ENCODE measurements at regions not wholly inside any gene's neighbourhood (a gene's known extent, or its start where the extent isn't known, plus 50 kb on each side); places are given as distances from the start of the nearest gene placed in this dataset.
A peak's percentile ranks its signal among the peaks of the same experiment; 100 is the strongest.

GRCh38 chr3:66138336-66139313 is 82.2 kb upstream of the SLC25A26 start:
- TF ChIP-seq CTCF (optimal IDR thresholded peaks at IDR 0.05 in 1 of 3, IDR thresholded peaks at IDR 0.05 in 1 of 3, conservative IDR thresholded peaks at IDR 0.05 in 1 of 3; ENCODE audit: extremely low read depth in 1 of 3, insufficient read depth in 2 of 3, low read length in 3 of 3): peak; percentile 80 to 88 (median 87)
- TF ChIP-seq EZH2 (IDR thresholded peaks at IDR 0.05; ENCODE audit: low read length): no peak
- Histone ChIP-seq H3K4me1 (ENCODE audit: control insufficient read depth, extremely low read depth, insufficient read depth, low read length) (peaks cover under 1% of the 10 kb centered on the region), H3K9me1 (ENCODE audit: control insufficient read depth, extremely low read depth, insufficient read depth, low read length) (no peaks in the 10 kb centered on the region), H3K79me2 (ENCODE audit: control insufficient read depth, insufficient read depth, low read length) (no peaks in the 10 kb centered on the region), H3K27me3 (ENCODE audit: control insufficient read depth, extremely low read depth, insufficient read depth, low read length) (no peaks in the 10 kb centered on the region), H3K4me3 (ENCODE audit: control insufficient read depth in 2 of 3, extremely low read depth in 1 of 3, insufficient read depth in 2 of 3, low read depth in 1 of 3, low read length in 3 of 3) (no peak overlapping the region), H4K20me1 (ENCODE audit: control insufficient read depth, extremely low read depth, insufficient read depth, low read length) (no peaks in the 10 kb centered on the region), H3K36me3 (ENCODE audit: control insufficient read depth in 2 of 2, extremely low read depth in 1 of 2, insufficient read depth in 2 of 2, low read length in 2 of 2) (no peaks in the 10 kb centered on the region), H3K9ac (ENCODE audit: control insufficient read depth, extremely low read depth, insufficient read depth, low read length) (no peak overlapping the region), H2AFZ (ENCODE audit: control insufficient read depth, low read length) (no peak overlapping the region), H3K27ac (ENCODE audit: control insufficient read depth, insufficient read depth, low read length) (no peak overlapping the region), H3K4me2 (ENCODE audit: control insufficient read depth, extremely low read depth, insufficient read depth, low read depth, low read length) (no peak overlapping the region), H3K9me3 (ENCODE audit: control insufficient read depth, low read depth, low read length) (no peaks in the 10 kb centered on the region)
- no peak for DNase-seq (ENCODE audit: low read depth, low spot score)
- dilution Hi-C loops (cut with MboI; ENCODE audit: extremely low pct_ligation_motif_present, low sequenced_read_pairs): no loop called here
- FAIRE-seq: peak; percentile 94

GRCh38 chr3:66136597-66136996 is 84.2 kb upstream of the SLC25A26 start:
- Histone ChIP-seq H3K79me2 (ENCODE audit: control insufficient read depth, insufficient read depth, low read length) (no peaks in the 10 kb centered on the region), H3K4me3 (ENCODE audit: control insufficient read depth in 2 of 3, extremely low read depth in 1 of 3, insufficient read depth in 2 of 3, low read depth in 1 of 3, low read length in 3 of 3) (no peak overlapping the region), H3K9me3 (ENCODE audit: control insufficient read depth, low read depth, low read length) (no peaks in the 10 kb centered on the region), H3K27me3 (ENCODE audit: control insufficient read depth, extremely low read depth, insufficient read depth, low read length) (no peaks in the 10 kb centered on the region), H3K9ac (ENCODE audit: control insufficient read depth, extremely low read depth, insufficient read depth, low read length) (no peak overlapping the region), H2AFZ (ENCODE audit: control insufficient read depth, low read length) (no peak overlapping the region), H3K4me1 (ENCODE audit: control insufficient read depth, extremely low read depth, insufficient read depth, low read length) (peaks cover 11% of the 10 kb centered on the region), H3K4me2 (ENCODE audit: control insufficient read depth, extremely low read depth, insufficient read depth, low read depth, low read length) (no peak overlapping the region), H3K27ac (ENCODE audit: control insufficient read depth, insufficient read depth, low read length) (no peak overlapping the region), H4K20me1 (ENCODE audit: control insufficient read depth, extremely low read depth, insufficient read depth, low read length) (no peaks in the 10 kb centered on the region), H3K36me3 (ENCODE audit: control insufficient read depth in 2 of 2, extremely low read depth in 1 of 2, insufficient read depth in 2 of 2, low read length in 2 of 2) (no peaks in the 10 kb centered on the region), H3K9me1 (ENCODE audit: control insufficient read depth, extremely low read depth, insufficient read depth, low read length) (no peaks in the 10 kb centered on the region)
- DNase-seq (ENCODE audit: low read depth, low spot score) (no peak), FAIRE-seq (no peak)
- TF ChIP-seq EZH2 (IDR thresholded peaks at IDR 0.05; ENCODE audit: low read length): no peak
- dilution Hi-C loops (cut with MboI; ENCODE audit: extremely low pct_ligation_motif_present, low sequenced_read_pairs): no loop called here
